ENCODE measurements at regions not wholly inside any gene's neighbourhood (a gene's known extent, or its start where the extent isn't known, plus 50 kb on each side); places are given as distances from the start of the nearest gene placed in this dataset.

DNA sequence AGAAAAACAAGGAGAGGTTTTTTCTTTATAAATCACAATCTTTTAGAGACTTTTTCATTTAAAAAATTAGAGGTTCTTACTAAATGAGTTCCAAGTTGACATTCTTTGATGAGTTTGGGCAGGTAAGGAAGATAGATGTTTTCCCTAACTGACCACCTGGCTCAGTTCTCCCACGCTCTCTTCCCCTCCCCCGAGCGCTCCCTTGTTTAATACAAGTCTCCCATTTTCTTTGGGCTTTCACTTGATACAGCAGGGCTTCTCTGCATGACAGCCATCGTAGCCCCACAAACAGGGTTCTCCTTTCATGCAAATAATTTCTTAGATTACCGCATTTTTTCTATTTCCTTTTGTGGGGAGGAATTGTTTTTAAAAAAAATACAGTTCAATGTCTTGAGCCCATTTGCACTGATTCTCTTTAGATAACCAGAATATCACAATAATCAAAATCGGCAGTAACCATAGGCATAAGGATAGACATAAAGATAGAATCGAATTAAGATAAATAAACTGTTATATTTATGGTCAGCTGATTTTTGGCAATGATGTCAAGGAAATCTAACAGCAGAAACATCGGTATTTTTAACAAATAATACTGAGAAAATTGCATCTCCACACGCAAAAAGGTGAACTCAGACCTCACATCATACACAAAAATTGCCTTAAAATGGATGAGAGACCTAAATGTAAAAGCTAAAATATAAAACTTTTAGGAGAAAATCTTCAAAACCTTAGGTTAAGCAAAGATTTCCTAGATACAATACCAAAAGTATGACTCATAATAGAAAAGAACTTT is 325.4 kb downstream of the PIK3R1 start:
- Histone ChIP-seq H3F3A (ENCODE audit: control insufficient read depth, insufficient read depth) (no peaks in the 10 kb centered on the region), H3K27me3 (ENCODE audit: control insufficient read depth, low read length) (peaks cover 59% of the 10 kb centered on the region), H3K4me3 (ENCODE audit: low read length) (no peak overlapping the region), H3K4me1 (ENCODE audit: control insufficient read depth, low read length) (peaks cover 17% of the 10 kb centered on the region), H3K79me2 (ENCODE audit: control insufficient read depth, low read length) (no peaks in the 10 kb centered on the region), H4K20me1 (ENCODE audit: control insufficient read depth, insufficient read depth, low read depth, low read length) (no peaks in the 10 kb centered on the region), H3K27ac (ENCODE audit: low read depth, low read length) (no peak overlapping the region), H3K4me2 (ENCODE audit: low read length) (no peak overlapping the region), H3K9me2 (replicated peaks; ENCODE audit: control insufficient read depth, low read length) (no peaks in the 10 kb centered on the region), H3K36me3 (ENCODE audit: control insufficient read depth, low read length) (no peaks in the 10 kb centered on the region), H3K9me3 (ENCODE audit: control insufficient read depth, insufficient read depth, low read length) (no peaks in the 10 kb centered on the region)
- no peak for TF ChIP-seq EZH2phosphoT487 (IDR thresholded peaks at IDR 0.05; ENCODE audit: borderline replicate concordance, low read length)
- TF ChIP-seq, protein P1, sequence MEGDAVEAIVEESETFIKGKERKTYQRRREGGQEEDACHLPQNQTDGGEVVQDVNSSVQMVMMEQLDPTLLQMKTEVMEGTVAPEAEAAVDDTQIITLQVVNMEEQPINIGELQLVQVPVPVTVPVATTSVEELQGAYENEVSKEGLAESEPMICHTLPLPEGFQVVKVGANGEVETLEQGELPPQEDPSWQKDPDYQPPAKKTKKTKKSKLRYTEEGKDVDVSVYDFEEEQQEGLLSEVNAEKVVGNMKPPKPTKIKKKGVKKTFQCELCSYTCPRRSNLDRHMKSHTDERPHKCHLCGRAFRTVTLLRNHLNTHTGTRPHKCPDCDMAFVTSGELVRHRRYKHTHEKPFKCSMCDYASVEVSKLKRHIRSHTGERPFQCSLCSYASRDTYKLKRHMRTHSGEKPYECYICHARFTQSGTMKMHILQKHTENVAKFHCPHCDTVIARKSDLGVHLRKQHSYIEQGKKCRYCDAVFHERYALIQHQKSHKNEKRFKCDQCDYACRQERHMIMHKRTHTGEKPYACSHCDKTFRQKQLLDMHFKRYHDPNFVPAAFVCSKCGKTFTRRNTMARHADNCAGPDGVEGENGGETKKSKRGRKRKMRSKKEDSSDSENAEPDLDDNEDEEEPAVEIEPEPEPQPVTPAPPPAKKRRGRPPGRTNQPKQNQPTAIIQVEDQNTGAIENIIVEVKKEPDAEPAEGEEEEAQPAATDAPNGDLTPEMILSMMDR (IDR thresholded peaks at IDR 0.05; ENCODE audit: low read depth, low read length, poor library complexity, severe bottlenecking) = no peak

DNA sequence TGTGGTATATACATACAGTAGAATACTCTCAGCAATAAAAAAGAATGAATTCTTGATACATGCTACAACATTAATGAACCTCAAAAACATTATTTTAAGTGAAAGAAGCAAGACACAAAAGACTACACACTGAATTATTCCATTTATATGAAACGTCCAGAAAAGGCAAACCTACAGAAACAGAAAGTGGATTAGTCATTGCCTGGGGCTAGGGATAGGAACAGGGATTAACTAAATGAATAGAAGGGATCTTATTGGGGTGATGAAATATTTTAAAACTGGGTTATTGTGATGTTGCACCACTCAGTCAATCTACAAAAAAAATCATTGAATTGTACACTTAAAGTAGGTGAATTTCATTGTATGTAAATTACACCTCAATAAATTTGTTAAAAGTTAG is 326.7 kb downstream of the PIK3R1 start:
- no peak overlapping the region for H3K4me2 ChIP-seq (ENCODE audit: low read length)
- no peaks in the 10 kb centered on the region for H3K9me3 ChIP-seq (ENCODE audit: control insufficient read depth, insufficient read depth, low read length)
- H3K27me3 ChIP-seq (ENCODE audit: control insufficient read depth, low read length) = peaks cover 54% of the 10 kb centered on the region
- H3F3A ChIP-seq (ENCODE audit: control insufficient read depth, insufficient read depth) = no peaks in the 10 kb centered on the region
- no peak overlapping the region for H3K4me3 ChIP-seq (ENCODE audit: low read length)
- no peaks in the 10 kb centered on the region for H3K36me3 ChIP-seq (ENCODE audit: control insufficient read depth, low read length)
- TF ChIP-seq, protein P1 (IDR thresholded peaks at IDR 0.05; ENCODE audit: low read depth, low read length, poor library complexity, severe bottlenecking) = no peak
- TF ChIP-seq EZH2phosphoT487 (IDR thresholded peaks at IDR 0.05; ENCODE audit: borderline replicate concordance, low read length) = no peak
- no peaks in the 10 kb centered on the region for H3K9me2 ChIP-seq (replicated peaks; ENCODE audit: control insufficient read depth, low read length)
- no peaks in the 10 kb centered on the region for H3K79me2 ChIP-seq (ENCODE audit: control insufficient read depth, low read length)
- H3K4me1 ChIP-seq (ENCODE audit: control insufficient read depth, low read length) = peaks cover 17% of the 10 kb centered on the region
- H3K27ac ChIP-seq (ENCODE audit: low read depth, low read length) = no peak overlapping the region
- no peaks in the 10 kb centered on the region for H4K20me1 ChIP-seq (ENCODE audit: control insufficient read depth, insufficient read depth, low read depth, low read length)

DNA sequence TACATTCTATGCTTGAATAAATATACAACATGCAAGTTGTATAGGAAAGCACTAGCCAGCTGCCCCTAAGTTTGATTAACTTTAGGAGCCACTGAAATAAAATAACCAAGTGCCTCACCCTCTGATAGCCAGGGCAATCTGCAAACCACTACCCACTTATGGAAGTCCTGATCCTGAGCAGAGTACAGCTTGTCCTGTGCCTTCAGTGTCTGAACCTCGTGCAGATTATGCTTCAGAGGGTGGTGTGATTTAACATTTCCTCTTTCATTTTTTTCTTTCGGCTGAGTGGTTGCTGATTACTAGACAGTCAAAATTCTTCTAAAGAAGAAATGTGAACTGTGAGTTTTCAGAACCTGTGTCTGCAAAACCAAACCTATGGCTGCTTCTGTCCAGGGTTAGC is 327.7 kb downstream of the PIK3R1 start:
- Histone ChIP-seq H3K79me2 (ENCODE audit: control insufficient read depth, low read length) (no peaks in the 10 kb centered on the region), H3K9me2 (replicated peaks; ENCODE audit: control insufficient read depth, low read length) (no peaks in the 10 kb centered on the region), H4K20me1 (ENCODE audit: control insufficient read depth, insufficient read depth, low read depth, low read length) (no peaks in the 10 kb centered on the region), H3K4me1 (ENCODE audit: control insufficient read depth, low read length) (peaks cover 17% of the 10 kb centered on the region), H3K9me3 (ENCODE audit: control insufficient read depth, insufficient read depth, low read length) (no peaks in the 10 kb centered on the region), H3K36me3 (ENCODE audit: control insufficient read depth, low read length) (no peaks in the 10 kb centered on the region), H3K27ac (ENCODE audit: low read depth, low read length) (no peak overlapping the region), H3K27me3 (ENCODE audit: control insufficient read depth, low read length) (peaks cover 50% of the 10 kb centered on the region), H3F3A (ENCODE audit: control insufficient read depth, insufficient read depth) (no peaks in the 10 kb centered on the region), H3K4me3 (ENCODE audit: low read length) (no peak overlapping the region), H3K4me2 (ENCODE audit: low read length) (no peak overlapping the region)
- TF ChIP-seq EZH2phosphoT487 (IDR thresholded peaks at IDR 0.05; ENCODE audit: borderline replicate concordance, low read length) = no peak
- TF ChIP-seq, protein P1 (IDR thresholded peaks at IDR 0.05; ENCODE audit: low read depth, low read length, poor library complexity, severe bottlenecking) = no peak

All from DOHH2 (cell line).